ENCODE measurements at regions not wholly inside any gene's neighbourhood (a gene's known extent, or its start where the extent isn't known, plus 50 kb on each side); places are given as distances from the start of the nearest gene placed in this dataset.

DNA sequence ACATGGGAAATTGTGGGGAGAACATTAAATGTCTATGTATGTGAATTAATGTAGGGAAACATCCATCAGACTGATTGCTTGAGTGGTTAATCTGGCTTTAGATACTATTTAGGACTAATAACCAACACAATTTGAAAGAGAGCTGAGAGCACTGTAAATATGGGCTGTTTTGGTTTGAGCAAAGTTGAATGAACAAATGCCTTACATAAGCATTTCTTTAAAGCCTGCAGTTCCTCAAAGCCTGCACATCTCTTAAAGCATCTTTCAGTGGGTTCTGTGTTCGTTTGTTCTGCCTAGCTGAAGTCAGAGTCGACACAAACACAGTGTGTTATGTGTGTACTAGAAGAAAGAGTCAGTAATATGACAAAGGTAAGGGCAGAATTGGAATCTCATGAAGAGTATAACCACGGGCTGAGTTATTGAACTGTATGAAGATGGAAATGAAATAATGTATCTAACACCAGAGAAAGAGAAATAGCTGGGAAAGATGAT is 350.0 kb downstream of the SIPA1L2 start:
- TF ChIP-seq, protein P1, sequence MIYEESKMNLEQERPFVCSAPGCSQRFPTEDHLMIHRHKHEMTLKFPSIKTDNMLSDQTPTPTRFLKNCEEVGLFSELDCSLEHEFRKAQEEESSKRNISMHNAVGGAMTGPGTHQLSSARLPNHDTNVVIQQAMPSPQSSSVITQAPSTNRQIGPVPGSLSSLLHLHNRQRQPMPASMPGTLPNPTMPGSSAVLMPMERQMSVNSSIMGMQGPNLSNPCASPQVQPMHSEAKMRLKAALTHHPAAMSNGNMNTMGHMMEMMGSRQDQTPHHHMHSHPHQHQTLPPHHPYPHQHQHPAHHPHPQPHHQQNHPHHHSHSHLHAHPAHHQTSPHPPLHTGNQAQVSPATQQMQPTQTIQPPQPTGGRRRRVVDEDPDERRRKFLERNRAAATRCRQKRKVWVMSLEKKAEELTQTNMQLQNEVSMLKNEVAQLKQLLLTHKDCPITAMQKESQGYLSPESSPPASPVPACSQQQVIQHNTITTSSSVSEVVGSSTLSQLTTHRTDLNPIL (CRISPR knock-in tag; IDR thresholded peaks at IDR 0.05; ENCODE audit: low read depth), result no peak
- TF ChIP-seq GLIS3 (CRISPR knock-in tag; IDR thresholded peaks at IDR 0.05), result no peak
- TF ChIP-seq ZFP3 (CRISPR knock-in tag; IDR thresholded peaks at IDR 0.05), result no peak
- TF ChIP-seq ZNF8 (CRISPR knock-in tag; IDR thresholded peaks at IDR 0.05), result no peak
- TF ChIP-seq RARB (CRISPR knock-in tag; IDR thresholded peaks at IDR 0.05), result no peak
- no peak for TF ChIP-seq ESRRG (CRISPR knock-in tag; IDR thresholded peaks at IDR 0.05)
- TF ChIP-seq ZNF70 (CRISPR knock-in tag; IDR thresholded peaks at IDR 0.05), result no peak
- no peak for TF ChIP-seq TCF4 (CRISPR knock-in tag; IDR thresholded peaks at IDR 0.05; ENCODE audit: borderline replicate concordance)
- TF ChIP-seq ZFP30 (CRISPR knock-in tag; IDR thresholded peaks at IDR 0.05), result no peak
- TF ChIP-seq OSR1 (CRISPR knock-in tag; IDR thresholded peaks at IDR 0.05), result no peak
- TF ChIP-seq, protein P2, sequence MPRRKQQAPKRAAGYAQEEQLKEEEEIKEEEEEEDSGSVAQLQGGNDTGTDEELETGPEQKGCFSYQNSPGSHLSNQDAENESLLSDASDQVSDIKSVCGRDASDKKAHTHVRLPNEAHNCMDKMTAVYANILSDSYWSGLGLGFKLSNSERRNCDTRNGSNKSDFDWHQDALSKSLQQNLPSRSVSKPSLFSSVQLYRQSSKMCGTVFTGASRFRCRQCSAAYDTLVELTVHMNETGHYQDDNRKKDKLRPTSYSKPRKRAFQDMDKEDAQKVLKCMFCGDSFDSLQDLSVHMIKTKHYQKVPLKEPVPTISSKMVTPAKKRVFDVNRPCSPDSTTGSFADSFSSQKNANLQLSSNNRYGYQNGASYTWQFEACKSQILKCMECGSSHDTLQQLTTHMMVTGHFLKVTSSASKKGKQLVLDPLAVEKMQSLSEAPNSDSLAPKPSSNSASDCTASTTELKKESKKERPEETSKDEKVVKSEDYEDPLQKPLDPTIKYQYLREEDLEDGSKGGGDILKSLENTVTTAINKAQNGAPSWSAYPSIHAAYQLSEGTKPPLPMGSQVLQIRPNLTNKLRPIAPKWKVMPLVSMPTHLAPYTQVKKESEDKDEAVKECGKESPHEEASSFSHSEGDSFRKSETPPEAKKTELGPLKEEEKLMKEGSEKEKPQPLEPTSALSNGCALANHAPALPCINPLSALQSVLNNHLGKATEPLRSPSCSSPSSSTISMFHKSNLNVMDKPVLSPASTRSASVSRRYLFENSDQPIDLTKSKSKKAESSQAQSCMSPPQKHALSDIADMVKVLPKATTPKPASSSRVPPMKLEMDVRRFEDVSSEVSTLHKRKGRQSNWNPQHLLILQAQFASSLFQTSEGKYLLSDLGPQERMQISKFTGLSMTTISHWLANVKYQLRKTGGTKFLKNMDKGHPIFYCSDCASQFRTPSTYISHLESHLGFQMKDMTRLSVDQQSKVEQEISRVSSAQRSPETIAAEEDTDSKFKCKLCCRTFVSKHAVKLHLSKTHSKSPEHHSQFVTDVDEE (CRISPR knock-in tag; IDR thresholded peaks at IDR 0.05), result no peak
- TF ChIP-seq, protein P3, sequence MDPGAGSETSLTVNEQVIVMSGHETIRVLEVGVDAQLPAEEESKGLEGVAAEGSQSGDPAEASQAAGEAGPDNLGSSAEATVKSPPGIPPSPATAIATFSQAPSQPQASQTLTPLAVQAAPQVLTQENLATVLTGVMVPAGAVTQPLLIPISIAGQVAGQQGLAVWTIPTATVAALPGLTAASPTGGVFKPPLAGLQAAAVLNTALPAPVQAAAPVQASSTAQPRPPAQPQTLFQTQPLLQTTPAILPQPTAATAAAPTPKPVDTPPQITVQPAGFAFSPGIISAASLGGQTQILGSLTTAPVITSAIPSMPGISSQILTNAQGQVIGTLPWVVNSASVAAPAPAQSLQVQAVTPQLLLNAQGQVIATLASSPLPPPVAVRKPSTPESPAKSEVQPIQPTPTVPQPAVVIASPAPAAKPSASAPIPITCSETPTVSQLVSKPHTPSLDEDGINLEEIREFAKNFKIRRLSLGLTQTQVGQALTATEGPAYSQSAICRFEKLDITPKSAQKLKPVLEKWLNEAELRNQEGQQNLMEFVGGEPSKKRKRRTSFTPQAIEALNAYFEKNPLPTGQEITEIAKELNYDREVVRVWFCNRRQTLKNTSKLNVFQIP (CRISPR knock-in tag; IDR thresholded peaks at IDR 0.05; ENCODE audit: borderline replicate concordance, low read depth), result no peak
- TF ChIP-seq, protein P4, sequence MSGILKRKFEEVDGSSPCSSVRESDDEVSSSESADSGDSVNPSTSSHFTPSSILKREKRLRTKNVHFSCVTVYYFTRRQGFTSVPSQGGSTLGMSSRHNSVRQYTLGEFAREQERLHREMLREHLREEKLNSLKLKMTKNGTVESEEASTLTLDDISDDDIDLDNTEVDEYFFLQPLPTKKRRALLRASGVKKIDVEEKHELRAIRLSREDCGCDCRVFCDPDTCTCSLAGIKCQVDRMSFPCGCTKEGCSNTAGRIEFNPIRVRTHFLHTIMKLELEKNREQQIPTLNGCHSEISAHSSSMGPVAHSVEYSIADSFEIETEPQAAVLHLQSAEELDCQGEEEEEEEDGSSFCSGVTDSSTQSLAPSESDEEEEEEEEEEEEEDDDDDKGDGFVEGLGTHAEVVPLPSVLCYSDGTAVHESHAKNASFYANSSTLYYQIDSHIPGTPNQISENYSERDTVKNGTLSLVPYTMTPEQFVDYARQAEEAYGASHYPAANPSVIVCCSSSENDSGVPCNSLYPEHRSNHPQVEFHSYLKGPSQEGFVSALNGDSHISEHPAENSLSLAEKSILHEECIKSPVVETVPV (CRISPR knock-in tag; IDR thresholded peaks at IDR 0.05), result no peak
- TF ChIP-seq ARNTL (CRISPR knock-in tag; IDR thresholded peaks at IDR 0.05; ENCODE audit: borderline replicate concordance, low read depth), result no peak
- TF ChIP-seq, protein P5, sequence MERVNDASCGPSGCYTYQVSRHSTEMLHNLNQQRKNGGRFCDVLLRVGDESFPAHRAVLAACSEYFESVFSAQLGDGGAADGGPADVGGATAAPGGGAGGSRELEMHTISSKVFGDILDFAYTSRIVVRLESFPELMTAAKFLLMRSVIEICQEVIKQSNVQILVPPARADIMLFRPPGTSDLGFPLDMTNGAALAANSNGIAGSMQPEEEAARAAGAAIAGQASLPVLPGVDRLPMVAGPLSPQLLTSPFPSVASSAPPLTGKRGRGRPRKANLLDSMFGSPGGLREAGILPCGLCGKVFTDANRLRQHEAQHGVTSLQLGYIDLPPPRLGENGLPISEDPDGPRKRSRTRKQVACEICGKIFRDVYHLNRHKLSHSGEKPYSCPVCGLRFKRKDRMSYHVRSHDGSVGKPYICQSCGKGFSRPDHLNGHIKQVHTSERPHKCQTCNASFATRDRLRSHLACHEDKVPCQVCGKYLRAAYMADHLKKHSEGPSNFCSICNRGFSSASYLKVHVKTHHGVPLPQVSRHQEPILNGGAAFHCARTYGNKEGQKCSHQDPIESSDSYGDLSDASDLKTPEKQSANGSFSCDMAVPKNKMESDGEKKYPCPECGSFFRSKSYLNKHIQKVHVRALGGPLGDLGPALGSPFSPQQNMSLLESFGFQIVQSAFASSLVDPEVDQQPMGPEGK (CRISPR knock-in tag; IDR thresholded peaks at IDR 0.05; ENCODE audit: borderline replicate concordance), result no peak
- TF ChIP-seq CSDC2 (CRISPR knock-in tag; IDR thresholded peaks at IDR 0.05), result no peak
- no peak for TF ChIP-seq BACH2 (CRISPR knock-in tag; IDR thresholded peaks at IDR 0.05; ENCODE audit: borderline replicate concordance)

DNA sequence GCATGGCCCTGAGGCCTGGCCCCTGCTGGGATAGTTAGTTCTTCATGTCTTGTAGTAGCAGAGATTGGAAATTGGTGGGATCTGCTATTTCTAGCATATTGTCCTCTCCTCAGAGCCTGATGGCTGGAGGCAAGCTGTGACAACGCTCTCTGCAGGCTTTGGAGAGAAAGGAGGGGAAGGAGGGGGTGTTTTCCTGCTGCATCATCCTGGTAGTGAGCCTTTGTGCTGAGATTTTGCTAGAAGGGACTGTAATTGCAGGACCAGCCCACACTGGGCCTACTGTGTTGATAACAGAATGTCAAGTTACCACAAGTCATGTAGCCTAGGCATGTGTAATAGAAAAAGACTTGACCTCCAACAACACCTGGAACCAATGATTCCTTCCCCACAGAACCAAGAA is 351.0 kb downstream of the SIPA1L2 start:
- no peak for TF ChIP-seq PPARA (CRISPR knock-in tag; IDR thresholded peaks at IDR 0.05; ENCODE audit: borderline replicate concordance)
- TF ChIP-seq, protein P4 (CRISPR knock-in tag; IDR thresholded peaks at IDR 0.05), result no peak
- no peak for TF ChIP-seq ZNF8 (CRISPR knock-in tag; IDR thresholded peaks at IDR 0.05)
- no peak for TF ChIP-seq RARB (CRISPR knock-in tag; IDR thresholded peaks at IDR 0.05)
- no peak for TF ChIP-seq ZFP3 (CRISPR knock-in tag; IDR thresholded peaks at IDR 0.05)
- TF ChIP-seq, protein P3 (CRISPR knock-in tag; IDR thresholded peaks at IDR 0.05; ENCODE audit: borderline replicate concordance, low read depth), result no peak
- no peak for TF ChIP-seq GLIS3 (CRISPR knock-in tag; IDR thresholded peaks at IDR 0.05)
- TF ChIP-seq ZNF70 (CRISPR knock-in tag; IDR thresholded peaks at IDR 0.05), result no peak
- no peak for TF ChIP-seq OSR1 (CRISPR knock-in tag; IDR thresholded peaks at IDR 0.05)
- no peak for TF ChIP-seq CSDC2 (CRISPR knock-in tag; IDR thresholded peaks at IDR 0.05)
- TF ChIP-seq TOX (CRISPR knock-in tag; IDR thresholded peaks at IDR 0.05; ENCODE audit: borderline replicate concordance), result no peak
- TF ChIP-seq ZNF565 (CRISPR knock-in tag; conservative IDR thresholded peaks at IDR 0.05; ENCODE audit: low read depth), result no peak
- no peak for TF ChIP-seq SNAI2 (CRISPR knock-in tag; IDR thresholded peaks at IDR 0.05)
- TF ChIP-seq ZFP30 (CRISPR knock-in tag; IDR thresholded peaks at IDR 0.05), result no peak
- TF ChIP-seq TCF4 (CRISPR knock-in tag; IDR thresholded peaks at IDR 0.05; ENCODE audit: borderline replicate concordance), result no peak
- no peak for TF ChIP-seq BACH2 (CRISPR knock-in tag; IDR thresholded peaks at IDR 0.05; ENCODE audit: borderline replicate concordance)
- ATAC-seq, result no peak

More for the DNA sequence above, 350.0 kb downstream of the SIPA1L2 start:
- no peak for ATAC-seq
